Testis (tissue), 2 donors: ENCODE measurements at regions not wholly inside any gene's neighbourhood (a gene's known extent, or its start where the extent isn't known, plus 50 kb on each side); places are given as distances from the start of the nearest gene placed in this dataset.

Source experiments
- DNase-seq: peaks from one replicate; pipeline ENCODE4 v3.0.0-alpha.2; 2019
- H3K27ac ChIP-seq, 2 donors: fragments of 200-600 bp; sonication (generic); one replicate each; pipeline ENCODE4 v1.5.1; 2019
- H3K27me3 ChIP-seq: fragments of 200-600 bp; sonication (generic); one replicate; pipeline ENCODE4 v1.5.1; 2019
- H3K36me3 ChIP-seq: fragments of 200-600 bp; sonication (generic); one replicate; pipeline ENCODE4 v1.5.1; 2017; ENCODE audit warnings: low read depth; ENCODE audit errors: missing control alignments
- H3K4me1 ChIP-seq: fragments of 200-600 bp; sonication (generic); one replicate; pipeline ENCODE4 v1.5.1; 2019
- H3K4me3 ChIP-seq, 2 donors: fragments of 200-600 bp; sonication (generic); one replicate each; pipeline ENCODE4 v1.5.1; 2017 to 2019
- H3K9me3 ChIP-seq: fragments of 200-600 bp; sonication (generic); one replicate; pipeline ENCODE4 v1.5.1; 2017
- CTCF ChIP-seq, 3 experiments: fragments of 450-650 bp in 2 of 3; fragments of 200-600 bp in 1 of 3; sonication (generic) in 1 of 3; IDR thresholded peaks; one replicate each; pipeline ENCODE4 v1.5.1; 2016 to 2019; ENCODE audit warnings: antibody characterized with exemption in 3 of 3, mild to moderate bottlenecking in 2 of 3, moderate library complexity in 1 of 3
- POLR2A ChIP-seq: fragments of 450-650 bp; IDR thresholded peaks from one replicate; pipeline ENCODE4 v1.6.1; 2017; ENCODE audit warnings: antibody characterized with exemption, mild to moderate bottlenecking, moderate library complexity
- WGBS, 2 donors: methylation state at CpG; one replicate each; pipeline ENCODE4 v1.1.5; 2018; 5-methylcytosine and 5-hydroxymethylcytosine counted together
- intact Hi-C: fragments of 100-400 bp; cut with DNase I; formaldehyde crosslinking; loops from one replicate; pipeline ENCODE4 v1.15.1; 2023; ENCODE audit warnings: low total_unique reads

DNA sequence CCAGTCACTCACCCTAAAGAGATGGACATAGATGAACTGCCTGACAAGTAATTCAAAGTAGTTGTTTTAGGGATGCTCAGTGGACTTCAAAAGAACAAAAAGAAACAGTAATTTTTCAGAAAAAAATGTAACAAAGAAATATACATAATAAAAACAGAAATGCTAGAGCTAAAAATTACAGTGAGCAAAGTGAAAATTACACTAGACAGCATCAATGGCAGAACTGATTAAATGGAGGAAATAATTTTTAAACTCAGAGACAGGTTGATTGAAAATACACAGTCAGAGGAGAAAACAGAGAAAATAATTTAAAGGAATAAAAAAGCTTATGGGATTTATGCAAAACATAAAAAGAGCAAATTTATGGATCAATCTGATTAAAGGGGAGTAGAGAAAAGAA, 1968.4 kb downstream of the EFNA5 start:
- TF ChIP-seq CTCF (IDR thresholded peaks at IDR 0.05) (no peak), POLR2A (no peak)
- Histone ChIP-seq H3K4me1 (no peaks in the 10 kb centered on the region), H3K27ac (no peak overlapping the region), H3K27me3 (no peaks in the 10 kb centered on the region), H3K9me3 (no peaks in the 10 kb centered on the region), H3K36me3 (no peaks in the 10 kb centered on the region), H3K4me3 (no peak overlapping the region)
- intact Hi-C loops = no loop called here
- no peak for DNase-seq

GRCh38 chr5:105696440-105696839, 1974.3 kb downstream of the EFNA5 start:
- H3K36me3 ChIP-seq = no peaks in the 10 kb centered on the region
- TF ChIP-seq CTCF (IDR thresholded peaks at IDR 0.05) = no peak
- no peak for TF ChIP-seq POLR2A
- 96 to 98% methylated on average over 2 of the region's 2 CpGs for WGBS, 2 donors
- H3K4me1 ChIP-seq = no peaks in the 10 kb centered on the region
- H3K27ac ChIP-seq = no peak overlapping the region
- no peak overlapping the region for H3K4me3 ChIP-seq
- H3K27me3 ChIP-seq = no peaks in the 10 kb centered on the region
- no peaks in the 10 kb centered on the region for H3K9me3 ChIP-seq
- intact Hi-C loops = no loop called here
- DNase-seq = no peak

- WGBS, 2 donors = 80 to 88% methylated on average over 2 of the region's 2 CpGs
- Histone ChIP-seq H3K4me3 (no peak overlapping the region), H3K36me3 (no peaks in the 10 kb centered on the region), H3K4me1 (no peaks in the 10 kb centered on the region), H3K27ac (no peak overlapping the region), H3K9me3 (no peaks in the 10 kb centered on the region), H3K27me3 (no peaks in the 10 kb centered on the region)
- TF ChIP-seq CTCF (IDR thresholded peaks at IDR 0.05) (no peak), POLR2A (no peak)
- intact Hi-C loops = no loop called here
- no peak for DNase-seq
Measured at GRCh38 chr5:105695941-105696340, 1974.8 kb downstream of the EFNA5 start.

GRCh38 chr5:105689596-105689995, 1981.1 kb downstream of the EFNA5 start:
- Histone ChIP-seq H3K36me3 (no peaks in the 10 kb centered on the region), H3K4me3 (no peak overlapping the region), H3K4me1 (no peaks in the 10 kb centered on the region), H3K27ac (no peak overlapping the region), H3K27me3 (no peaks in the 10 kb centered on the region), H3K9me3 (no peaks in the 10 kb centered on the region)
- intact Hi-C loops = no loop called here
- DNase-seq = no peak
- TF ChIP-seq POLR2A = no peak
- no peak for TF ChIP-seq CTCF (IDR thresholded peaks at IDR 0.05)
- WGBS, 2 donors = 98 to 100% methylated on average over 3 of the region's 3 CpGs

DNA sequence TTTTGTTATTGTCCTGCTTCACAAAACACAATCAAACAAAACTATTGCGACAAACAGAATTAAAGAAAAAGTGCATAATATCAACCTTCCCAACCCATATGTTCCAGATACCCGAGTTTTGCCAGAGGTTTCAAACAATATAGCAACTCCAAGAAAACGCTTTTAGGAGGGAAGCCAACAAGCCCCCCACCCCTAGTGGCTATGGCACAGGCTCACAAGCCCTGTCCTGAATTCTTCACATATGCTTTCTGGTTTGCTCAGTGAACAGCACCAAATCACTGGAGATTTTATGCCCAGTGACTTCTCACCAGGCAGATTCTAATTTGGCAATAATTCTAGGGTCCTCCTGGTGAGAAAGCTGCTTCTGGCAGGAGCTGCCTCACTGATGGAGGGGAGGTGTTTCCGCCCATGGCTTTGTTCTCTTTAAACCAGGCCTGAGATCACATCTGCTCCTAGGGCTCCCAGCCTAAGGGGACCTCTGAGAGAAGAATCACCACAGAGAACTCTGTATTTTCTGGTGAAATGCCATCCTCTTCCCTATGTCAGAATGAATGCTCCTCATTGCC, 1982.4 kb downstream of the EFNA5 start:
- TF ChIP-seq CTCF (IDR thresholded peaks at IDR 0.05) (no peak), POLR2A (no peak)
- intact Hi-C loops = no loop called here
- no peak for DNase-seq
- H3K27ac ChIP-seq = no peak overlapping the region
- H3K4me1 ChIP-seq = no peaks in the 10 kb centered on the region
- H3K9me3 ChIP-seq = no peaks in the 10 kb centered on the region
- H3K4me3 ChIP-seq = no peak overlapping the region
- no peaks in the 10 kb centered on the region for H3K27me3 ChIP-seq
- 64 to 76% methylated on average over 4 of the region's 4 CpGs for WGBS, 2 donors
- H3K36me3 ChIP-seq = no peaks in the 10 kb centered on the region
